H1 (cell line): ENCODE measurements at regions not wholly inside any gene's neighbourhood (a gene's known extent, or its start where the extent isn't known, plus 50 kb on each side); places are given as distances from the start of the nearest gene placed in this dataset.

ENCODE experiments used
- CTCF ChIA-PET: fragments of 300-600 bp; sonication (Branson Sonifier 250); formaldehyde crosslinking; loops from one replicate; lab custom pipeline; 2021; ENCODE audit not compliant: partially characterized antibody; lab: Charles Lee
- POLR2A ChIA-PET: fragments of 300-600 bp; sonication (Branson Sonifier 250); formaldehyde crosslinking; loops from one replicate; lab custom pipeline; 2021; ENCODE audit warnings: inconsistent platforms; ENCODE audit not compliant: partially characterized antibody; lab: Charles Lee
- DNase-seq, 2 experiments: peaks; one replicate each; pipeline versions ENCODE4 v3.0.0 to v3.0.0-alpha.2; 2010 to 2022; ENCODE audit warnings: low spot score in 2 of 2, low read depth in 1 of 2, mixed read lengths in 1 of 2
- FAIRE-seq: peaks from 2 replicates; lab custom pipeline; 2011; peaks lifted over from hg19 to GRCh38; lab: Jason Lieb, UNC
- H2AFZ ChIP-seq: 2 replicates; pipeline ENCODE4 v1.8.1; 2012; ENCODE audit warnings: low read length, inconsistent platforms
- H2AK5ac ChIP-seq: 2 replicates; pipeline ENCODE4 v1.6.1; 2013; ENCODE audit warnings: low read depth, low read length
- H2BK120ac ChIP-seq: replicated peaks from 2 replicates; pipeline ENCODE3; 2013; ENCODE audit warnings: low read depth, low read length, inconsistent platforms
- H2BK12ac ChIP-seq: 2 replicates; pipeline ENCODE4 v1.6.1; 2013; ENCODE audit warnings: low read depth, low read length
- H2BK15ac ChIP-seq: 2 replicates; pipeline ENCODE4 v1.6.1; 2013; ENCODE audit warnings: low read length
- H2BK20ac ChIP-seq: 2 replicates; pipeline ENCODE4 v1.6.1; 2013; ENCODE audit warnings: low read length
- H2BK5ac ChIP-seq: 2 replicates; pipeline ENCODE4 v1.6.1; 2013; ENCODE audit warnings: low read depth, low read length
- H3K14ac ChIP-seq: 2 replicates; pipeline ENCODE4 v1.6.1; 2013; ENCODE audit warnings: inconsistent platforms; ENCODE audit not compliant: insufficient read length
- H3K18ac ChIP-seq: 2 replicates; pipeline ENCODE4 v1.6.1; 2013; ENCODE audit warnings: low read length; ENCODE audit errors: extremely low read depth
- H3K23ac ChIP-seq: 2 replicates; pipeline ENCODE4 v1.6.1; 2013; ENCODE audit warnings: inconsistent platforms; ENCODE audit not compliant: insufficient read length
- H3K23me2 ChIP-seq: 2 replicates; pipeline ENCODE4 v1.6.1; 2013; ENCODE audit warnings: low read depth, low read length
- H3K27ac ChIP-seq: 2 replicates; pipeline ENCODE4 v1.6.1; 2011; ENCODE audit warnings: low read depth, low read length, inconsistent platforms
- H3K27me3 ChIP-seq, 4 experiments: replicated peaks in 1 of 4; 1 replicate in 1 of 4; 2 replicates in 3 of 4; pipeline versions ENCODE4 v1.6.1 to v1.8.1; 2011 to 2013; ENCODE audit warnings: low read length in 3 of 4, mild to moderate bottlenecking in 3 of 4, inconsistent platforms in 2 of 4, mixed read lengths in 2 of 4, moderate library complexity in 1 of 4; ENCODE audit not compliant: control insufficient read depth in 3 of 4, insufficient read depth in 3 of 4; ENCODE audit errors: extremely low read depth in 1 of 4
- H3K36me3 ChIP-seq, 4 experiments: 2 replicates each; pipeline versions ENCODE4 v1.6.1 to v1.8.1; 2011 to 2013; ENCODE audit warnings: mild to moderate bottlenecking in 4 of 4, low read length in 3 of 4, moderate library complexity in 2 of 4, control low read depth in 1 of 4, inconsistent platforms in 1 of 4; ENCODE audit not compliant: insufficient read depth in 4 of 4, control insufficient read depth in 2 of 4
- H3K4ac ChIP-seq: replicated peaks from 2 replicates; pipeline ENCODE3; 2013; ENCODE audit warnings: low read length, low read depth, mixed read lengths, inconsistent platforms; ENCODE audit not compliant: insufficient read length
- H3K4me1 ChIP-seq, 4 experiments: replicated peaks in 1 of 4; 1 replicate in 1 of 4; 2 replicates in 3 of 4; pipeline versions ENCODE4 v1.6.1 to v1.8.1; 2011 to 2013; ENCODE audit warnings: low read length in 3 of 4, inconsistent platforms in 2 of 4, mixed read lengths in 1 of 4; ENCODE audit not compliant: insufficient read depth in 4 of 4, control insufficient read depth in 3 of 4
- H3K4me2 ChIP-seq, 2 experiments: 2 replicates each; pipeline versions ENCODE4 v1.6.1 to v1.8.1; 2011 to 2013; ENCODE audit warnings: low read depth in 2 of 2, low read length in 2 of 2, control low read depth in 1 of 2, inconsistent platforms in 1 of 2, mild to moderate bottlenecking in 1 of 2; ENCODE audit not compliant: insufficient read depth in 1 of 2
- H3K4me3 ChIP-seq, 4 experiments: fragments of 200-600, 300-600 bp in 1 of 4; sonication (generic), shearing (Covaris generic), sonication (Bioruptor Twin) in 1 of 4; 2 replicates each; pipeline versions ENCODE4 v1.5.1 to v1.8.1; 2011 to 2016; ENCODE audit warnings: low read length in 4 of 4, low read depth in 3 of 4, control low read depth in 2 of 4, inconsistent platforms in 2 of 4, mild to moderate bottlenecking in 2 of 4, mixed read lengths in 1 of 4, moderate library complexity in 1 of 4; ENCODE audit not compliant: insufficient read depth in 2 of 4; ENCODE audit errors: extremely low read depth in 1 of 4
- H3K56ac ChIP-seq: replicated peaks from 2 replicates; pipeline ENCODE3; 2013; ENCODE audit warnings: low read depth, mild to moderate bottlenecking, mixed read lengths, low read length, inconsistent platforms; ENCODE audit not compliant: insufficient read length
- H3K79me1 ChIP-seq: 2 replicates; pipeline ENCODE4 v1.6.1; 2013; ENCODE audit warnings: low read depth, low read length, control low read depth
- H3K79me2 ChIP-seq, 2 experiments: 2 replicates each; pipeline versions ENCODE4 v1.6.1 to v1.8.1; 2012 to 2013; ENCODE audit warnings: low read length in 2 of 2, mild to moderate bottlenecking in 2 of 2, inconsistent platforms in 1 of 2; ENCODE audit not compliant: insufficient read depth in 2 of 2, control insufficient read depth in 1 of 2
- H3K9ac ChIP-seq, 4 experiments: replicated peaks in 1 of 4; 1 replicate in 1 of 4; 2 replicates in 3 of 4; pipeline versions ENCODE4 v1.6.1 to v1.8.1; 2011 to 2013; ENCODE audit warnings: low read depth in 3 of 4, low read length in 3 of 4, control low read depth in 2 of 4, mild to moderate bottlenecking in 2 of 4, moderate library complexity in 2 of 4, inconsistent platforms in 1 of 4; ENCODE audit errors: extremely low read depth in 1 of 4
- H3K9me3 ChIP-seq, 2 experiments: 2 replicates each; pipeline versions ENCODE4 v1.6.1 to v1.8.1; 2012 to 2013; ENCODE audit warnings: mild to moderate bottlenecking in 2 of 2, moderate library complexity in 2 of 2, control low read depth in 1 of 2, inconsistent platforms in 1 of 2, low read depth in 1 of 2, low read length in 1 of 2, mixed read lengths in 1 of 2; ENCODE audit not compliant: insufficient read depth in 2 of 2
- H4K20me1 ChIP-seq, 2 experiments: replicated peaks in 1 of 2; 2 replicates each; pipeline versions ENCODE3 to v1.8.1; 2011 to 2013; ENCODE audit warnings: inconsistent platforms in 2 of 2, low read length in 2 of 2, mild to moderate bottlenecking in 1 of 2; ENCODE audit not compliant: insufficient read depth in 2 of 2, control insufficient read depth in 1 of 2
- H4K5ac ChIP-seq: 2 replicates; pipeline ENCODE4 v1.6.1; 2013; ENCODE audit warnings: low read length, low read depth, mixed read lengths, inconsistent platforms; ENCODE audit not compliant: insufficient read length
- H4K8ac ChIP-seq: 2 replicates; pipeline ENCODE4 v1.8.0; 2013; ENCODE audit warnings: mild to moderate bottlenecking, moderate library complexity, low read length, inconsistent platforms; ENCODE audit not compliant: insufficient read depth; ENCODE audit errors: extremely low read depth
- H4K91ac ChIP-seq: replicated peaks from 2 replicates; pipeline ENCODE3; 2013; ENCODE audit warnings: low read length, mixed read lengths, inconsistent platforms; ENCODE audit not compliant: insufficient read length
- POU5F1 ChIP-seq: IDR thresholded peaks from 2 replicates; pipeline ENCODE4 v1.6.1; 2011; ENCODE audit warnings: low read depth, mild to moderate bottlenecking, low read length, moderate library complexity
- SIRT6 ChIP-seq: IDR thresholded peaks from one replicate; pipeline ENCODE4 v1.7.1; 2012; ENCODE audit warnings: low read length, inconsistent platforms
- WGBS, 2 experiments: shearing (Covaris generic) in 1 of 2; methylation state at CpG; one replicate each; pipeline versions ENCODE4 v1.1.6 to v1.1.7; 2013 to 2015; ENCODE audit warnings: low lambda C conversion rate in 2 of 2, mixed read lengths in 2 of 2, inconsistent platforms in 1 of 2, low coverage in 1 of 2, missing lambda C conversion rate in 1 of 2; ENCODE audit not compliant: insufficient replicate concordance in 2 of 2, insufficient coverage in 1 of 2, insufficient read length in 1 of 2; ENCODE audit errors: extremely low coverage in 1 of 2, missing lambda C conversion rate in 1 of 2; 5-methylcytosine and 5-hydroxymethylcytosine counted together

GRCh38 chr6:1031720-1032119 lies 280.2 kb upstream of the FOXQ1 start:
- Histone ChIP-seq H3K4me3 (no peak overlapping the region), H3K27ac (no peak overlapping the region), H4K5ac (no peak overlapping the region), H3K4ac (no peak overlapping the region), H4K8ac (no peak overlapping the region), H3K27me3 (no peaks in the 10 kb centered on the region; a peak in 1 of 7 replicates), H2BK20ac (no peak overlapping the region), H2BK12ac (no peak overlapping the region), H3K4me1 (peaks cover 0 to 7% (median 2%) of the 10 kb centered on the region in 4 experiments; a peak in 3 of 7 replicates), H4K20me1 (no peaks in the 10 kb centered on the region), H3K79me2 (no peaks in the 10 kb centered on the region), H3K18ac (no peak overlapping the region), H3K9ac (no peak overlapping the region; a peak in 1 of 7 replicates), H3K56ac (no peak overlapping the region), H2AK5ac (no peak overlapping the region), H2BK120ac (no peak overlapping the region), H4K91ac (no peak overlapping the region), H2BK5ac (no peak overlapping the region), H3K23me2 (no peaks in the 10 kb centered on the region), H3K9me3 (no peaks in the 10 kb centered on the region), H2BK15ac (no peak overlapping the region), H3K14ac (no peak overlapping the region), H3K79me1 (no peaks in the 10 kb centered on the region), H3K36me3 (no peaks in the 10 kb centered on the region), H2AFZ (no peak overlapping the region), H3K23ac (no peak overlapping the region), H3K4me2 (no peak overlapping the region)
- POLR2A ChIA-PET: no interaction called here
- WGBS, 2 experiments: 98% methylated on average over 2 of the region's 2 CpGs; no CpG with 5 or more reads in 1 of the 2 experiments
- no peak for DNase-seq
- CTCF ChIA-PET: no interaction called here
- TF ChIP-seq POU5F1 (no peak), SIRT6 (no peak)
- no peak for FAIRE-seq
